Kidney glomerular epithelial cell (primary cell): ENCODE measurements at regions not wholly inside any gene's neighbourhood (a gene's known extent, or its start where the extent isn't known, plus 50 kb on each side); places are given as distances from the start of the nearest gene placed in this dataset.

ENCODE experiments used
- DNase-seq: peaks from one replicate; lab custom pipeline; 2025; lab: John Stamatoyannopoulos, UW

DNA sequence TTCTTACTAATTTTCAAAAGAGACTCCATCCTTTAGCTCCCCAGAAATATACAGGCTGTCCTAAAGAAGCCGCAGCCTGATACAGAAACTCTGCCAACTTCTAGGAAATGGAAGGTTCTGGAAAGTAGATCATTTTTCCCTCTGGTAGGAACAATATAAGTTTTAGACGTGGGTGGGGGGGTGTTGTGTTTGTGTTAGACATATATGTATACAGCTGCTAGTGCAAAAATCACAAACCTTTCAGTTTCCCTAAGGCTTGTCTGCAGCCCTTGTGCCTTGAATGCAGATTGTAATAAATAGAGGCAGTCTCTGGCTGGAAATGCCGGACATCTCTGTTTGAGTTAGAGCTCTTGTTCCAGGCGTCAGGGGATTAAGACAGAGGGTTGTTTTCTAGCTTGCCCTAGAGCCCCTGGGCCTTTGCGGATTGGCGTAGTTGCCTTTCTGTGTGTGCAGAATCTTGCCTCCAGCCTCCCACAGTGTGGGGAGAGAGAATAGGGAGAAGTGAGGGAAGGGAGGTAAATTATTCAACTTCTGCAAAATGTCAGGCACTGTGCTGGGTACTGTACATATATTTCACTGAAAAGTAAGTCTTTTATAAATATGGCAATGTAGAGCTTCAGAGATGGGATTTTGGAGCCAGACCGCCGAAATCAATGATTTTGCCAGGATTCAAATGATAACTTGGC, 269.7 kb downstream of the PRL start:
- no peak for DNase-seq

DNA sequence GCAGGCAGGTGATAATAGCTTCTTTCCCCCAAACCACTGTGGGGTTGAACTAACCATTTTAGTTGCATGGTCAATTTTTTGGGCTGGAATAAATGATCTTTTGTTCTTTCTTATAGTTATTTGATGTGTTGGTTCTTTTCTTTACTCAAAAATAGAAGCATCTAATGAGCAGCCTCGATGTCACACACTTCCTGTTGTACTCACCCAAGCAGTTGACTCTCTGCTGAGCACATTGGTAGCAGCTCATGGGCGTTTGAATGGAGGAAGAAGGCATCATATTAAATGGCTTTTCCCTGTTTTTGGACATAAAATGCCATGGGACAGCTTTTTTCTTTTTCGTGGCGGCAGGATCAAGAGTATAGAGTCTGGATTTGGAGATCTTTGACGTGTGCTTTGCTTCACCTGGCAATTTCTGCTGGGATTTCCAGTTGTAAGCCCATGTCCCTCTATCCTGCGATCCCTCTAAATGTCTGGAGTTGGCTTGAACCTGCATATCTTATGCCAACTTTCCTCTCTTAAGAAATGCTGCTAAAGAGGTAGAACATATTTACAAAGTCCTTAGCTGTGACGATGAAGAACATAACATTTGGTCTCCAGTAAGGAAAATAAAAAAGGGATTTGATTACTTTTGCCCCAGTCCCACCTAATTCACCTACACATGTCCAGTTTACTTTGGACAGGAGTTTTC, 268.3 kb downstream of the PRL start:
- no peak for DNase-seq

DNA sequence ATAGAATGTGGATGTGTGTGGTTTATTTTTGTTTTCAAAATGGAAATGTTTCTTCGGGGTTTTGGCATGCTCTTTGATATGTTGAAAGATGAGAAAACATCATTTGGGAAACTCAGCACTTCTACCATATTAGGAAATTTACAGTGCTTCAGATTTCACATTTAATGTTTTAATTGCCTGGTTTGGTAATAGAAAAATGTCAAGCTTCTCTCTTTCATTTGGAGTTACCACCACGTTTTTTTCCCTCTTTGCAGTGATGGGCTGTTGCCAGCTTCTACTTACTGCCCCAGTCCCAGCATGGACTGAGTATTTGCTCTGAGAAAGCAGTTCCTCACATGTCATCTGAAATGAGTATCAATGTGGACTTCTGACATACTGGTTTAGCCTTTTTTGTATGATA, 267.7 kb downstream of the PRL start:
- no peak for DNase-seq

DNA sequence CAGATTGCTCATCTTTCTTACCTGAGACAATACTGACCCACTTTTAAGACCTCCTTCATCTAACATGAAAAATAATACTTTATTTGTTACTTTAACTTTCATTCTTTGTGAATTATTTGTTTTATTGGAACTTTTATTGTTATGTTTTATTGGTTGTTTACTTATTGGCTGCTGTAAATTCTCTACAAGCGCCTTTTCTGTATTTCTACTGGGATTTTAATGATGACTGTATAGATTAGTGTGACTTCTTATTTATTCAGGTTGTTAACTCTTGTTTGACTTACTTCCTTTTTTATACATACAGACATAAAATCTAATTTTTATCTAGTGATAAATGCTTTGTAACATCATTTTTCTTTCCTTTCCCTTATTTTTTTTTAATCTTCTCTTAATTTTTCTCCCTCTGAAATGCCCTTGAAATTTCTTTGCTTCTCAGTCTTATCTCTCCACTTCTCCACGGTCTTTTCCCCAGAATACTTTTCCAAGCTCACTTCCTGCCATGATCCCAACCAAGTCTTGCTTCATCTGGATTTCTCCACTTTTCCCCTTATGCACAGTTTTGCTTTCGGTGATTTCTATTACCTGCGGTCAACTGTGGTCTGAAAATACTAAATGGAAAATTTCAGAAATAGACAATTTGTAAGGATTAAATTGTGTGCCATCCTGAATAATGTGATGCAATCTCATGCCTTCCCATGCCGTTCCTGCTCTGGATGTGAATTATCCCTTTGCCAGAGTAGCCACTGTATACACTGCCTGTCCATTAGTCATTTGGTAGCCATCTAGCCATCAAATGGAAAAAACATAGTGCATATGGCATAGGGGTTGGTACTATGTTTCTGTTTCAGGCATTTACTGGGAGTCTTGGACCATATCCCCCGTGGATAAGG, 265.9 kb downstream of the PRL start:
- no peak for DNase-seq

DNA sequence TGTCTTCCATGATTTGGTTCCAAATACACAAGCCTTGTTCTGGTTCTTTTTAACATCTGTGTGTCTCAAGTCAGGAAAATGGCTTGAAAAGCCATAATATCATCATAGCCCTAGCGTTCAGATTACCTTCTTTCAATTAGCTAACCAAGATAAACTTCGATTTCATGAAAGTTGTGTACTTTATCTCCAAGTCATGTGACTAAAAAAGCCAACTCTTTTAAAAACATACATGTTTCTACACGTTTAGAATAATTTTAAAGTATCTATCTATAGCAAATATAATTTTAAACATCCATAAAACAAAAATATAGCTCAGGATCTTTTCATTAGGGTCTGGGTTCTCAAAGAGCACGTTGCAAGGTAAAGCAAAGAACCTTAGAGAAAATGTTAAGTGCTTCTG, 261.1 kb downstream of the PRL start:
- no peak for DNase-seq

DNA sequence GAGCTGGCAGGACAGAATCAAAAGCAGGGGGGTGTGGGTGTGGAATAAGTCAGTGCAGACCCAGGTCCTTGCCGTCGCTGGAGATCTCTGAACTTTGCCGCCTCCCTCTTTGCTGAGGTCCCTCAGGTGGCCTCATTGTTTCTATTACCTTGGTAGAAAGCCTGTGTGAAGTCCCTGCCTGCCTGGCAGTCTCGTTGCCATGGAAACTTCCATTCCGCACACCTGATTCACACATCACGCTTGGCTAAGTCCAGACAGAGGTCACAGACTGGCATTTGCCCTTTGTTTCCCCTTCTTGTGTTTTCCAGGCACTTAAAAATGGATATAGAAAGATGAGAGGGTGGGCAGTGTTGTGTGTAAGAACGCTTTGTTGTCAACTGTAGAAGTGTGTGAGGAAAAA, 260.6 kb downstream of the PRL start:
- DNase-seq: peak; percentile 98

DNA sequence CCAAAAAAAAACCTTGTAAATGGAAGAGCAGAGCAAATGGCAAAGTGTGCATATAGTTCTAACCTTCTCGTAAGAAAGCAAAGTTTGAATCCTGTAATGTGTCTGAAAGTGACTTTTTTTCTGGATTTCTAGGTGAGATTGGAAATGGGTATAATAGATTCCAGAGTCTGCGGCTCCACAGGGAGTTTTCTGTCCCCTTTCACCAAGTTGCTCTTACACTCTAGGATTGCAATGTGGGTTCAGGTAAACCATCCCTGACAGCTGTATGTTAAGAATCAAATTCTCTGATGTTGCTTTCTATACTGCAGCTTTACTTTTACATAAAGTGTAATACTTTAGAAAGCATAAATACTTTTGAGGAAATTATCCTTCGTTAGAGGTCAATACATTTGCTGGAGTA, 260.1 kb downstream of the PRL start:
- DNase-seq: peak; percentile 73

DNA sequence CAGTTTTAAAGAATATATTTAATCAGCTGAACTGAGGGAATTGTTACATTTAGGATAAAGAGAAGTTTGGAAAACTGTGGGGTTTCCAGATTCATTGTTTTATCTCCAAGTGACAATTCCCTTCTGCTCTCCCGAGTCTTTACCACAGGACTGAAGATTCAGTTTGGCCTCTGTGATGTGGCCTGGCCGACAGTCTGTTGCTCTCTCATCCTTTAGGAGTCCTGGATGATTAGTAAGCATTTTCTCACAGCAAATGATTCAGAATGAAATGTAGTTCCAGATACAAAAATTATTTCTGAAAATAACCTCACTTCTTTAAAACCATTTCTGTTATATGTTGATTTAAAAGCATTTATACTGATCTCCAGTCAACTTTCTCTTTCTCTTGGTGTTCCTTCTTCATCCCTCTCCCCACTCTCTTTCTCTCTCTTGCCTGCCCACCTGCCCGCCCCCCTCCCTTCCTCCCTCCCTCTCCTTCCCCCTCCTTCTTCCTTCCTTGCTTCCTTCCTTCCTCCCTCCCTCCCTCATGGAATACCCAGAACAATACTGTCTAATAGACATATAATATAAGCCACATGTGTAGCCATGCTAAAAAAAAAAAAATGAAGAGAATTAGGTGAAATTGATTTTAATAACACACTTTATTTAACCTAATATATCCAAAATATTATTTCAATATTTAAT, 254.9 kb downstream of the PRL start:
- DNase-seq: peak; percentile 47

DNA sequence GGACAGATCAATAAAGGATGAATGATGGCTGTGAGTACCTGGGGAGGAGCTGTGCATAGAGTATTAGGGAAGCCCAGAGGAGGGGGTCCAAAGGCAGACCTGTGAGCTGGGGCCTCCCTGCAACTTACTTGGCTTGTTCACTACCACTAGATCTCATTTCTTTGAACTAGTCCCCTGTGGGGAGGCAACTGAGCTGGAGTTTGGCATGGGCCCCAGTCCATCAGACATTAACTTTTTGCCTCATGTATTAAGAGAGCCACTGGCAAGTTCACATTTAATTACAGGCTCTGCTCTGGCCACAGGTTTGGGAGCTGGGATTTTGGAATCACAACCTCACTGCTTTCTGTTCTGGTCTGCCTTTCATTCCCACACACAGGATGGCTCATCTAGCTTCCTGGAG, 254.1 kb downstream of the PRL start:
- peak; percentile 29 for DNase-seq

DNA sequence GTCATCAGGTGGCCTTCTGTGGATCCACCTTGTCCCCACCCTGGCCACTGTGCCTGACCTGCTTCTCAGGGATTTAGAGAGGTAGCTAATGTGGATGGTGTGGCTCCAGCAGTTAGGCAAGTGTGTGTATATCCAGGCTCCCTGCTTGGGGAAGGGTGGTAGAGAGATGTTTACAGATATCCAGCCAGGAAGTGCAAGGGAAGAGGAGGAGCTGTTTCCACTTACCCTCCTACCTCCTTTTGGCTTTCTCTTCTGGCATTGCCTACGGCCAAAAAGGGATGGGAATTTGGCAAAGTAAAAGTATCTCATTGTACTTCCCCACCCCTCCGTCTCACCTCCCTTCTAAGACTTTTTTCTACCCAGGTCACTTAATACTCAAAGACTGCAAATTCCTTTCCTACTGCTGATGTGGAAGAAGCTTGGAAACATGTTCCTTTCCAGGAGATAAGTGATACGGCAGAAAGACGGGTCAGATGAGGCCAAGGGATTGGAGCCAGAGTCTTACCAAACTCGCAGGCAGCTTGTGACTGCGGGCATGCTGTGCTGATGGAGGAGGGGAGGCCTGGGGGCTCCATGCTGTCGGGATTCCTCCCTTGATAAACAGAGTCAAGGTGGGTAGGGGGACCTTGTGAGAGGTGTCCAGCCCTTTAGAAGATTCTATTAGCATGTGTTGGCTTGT, 253.4 kb downstream of the PRL start:
- DNase-seq: no peak

DNA sequence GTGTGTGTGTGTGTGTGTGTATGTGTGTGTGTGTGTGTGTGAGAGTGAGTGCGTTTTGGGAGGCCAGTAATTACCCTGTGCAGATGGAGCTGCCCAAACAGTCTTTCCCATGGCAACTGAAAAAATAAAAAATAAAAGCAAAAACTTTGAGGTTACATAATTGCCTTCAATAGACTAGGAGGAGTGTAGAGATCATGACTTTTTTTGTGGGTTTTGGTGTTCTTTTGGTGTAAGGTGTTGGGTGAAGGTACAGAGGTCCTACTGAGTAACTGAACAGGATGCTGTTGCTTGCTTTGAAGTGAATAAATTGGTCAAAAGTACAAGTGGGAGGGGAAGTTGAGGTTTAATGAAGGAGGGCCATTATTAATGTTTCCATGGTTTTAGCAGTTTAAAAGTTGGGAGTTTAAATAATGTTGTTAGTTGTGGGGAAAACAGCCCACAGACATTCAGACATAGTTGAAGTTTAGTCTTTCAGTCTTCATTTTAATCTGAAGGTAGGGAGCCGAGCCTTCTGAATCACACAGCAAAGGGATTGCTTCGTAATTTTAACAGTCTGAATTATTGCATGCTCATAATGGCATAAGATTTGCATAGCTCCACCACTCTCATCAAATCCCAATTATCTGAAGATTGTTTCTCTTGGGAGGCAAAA, 251.4 kb downstream of the PRL start:
- no peak for DNase-seq

DNA sequence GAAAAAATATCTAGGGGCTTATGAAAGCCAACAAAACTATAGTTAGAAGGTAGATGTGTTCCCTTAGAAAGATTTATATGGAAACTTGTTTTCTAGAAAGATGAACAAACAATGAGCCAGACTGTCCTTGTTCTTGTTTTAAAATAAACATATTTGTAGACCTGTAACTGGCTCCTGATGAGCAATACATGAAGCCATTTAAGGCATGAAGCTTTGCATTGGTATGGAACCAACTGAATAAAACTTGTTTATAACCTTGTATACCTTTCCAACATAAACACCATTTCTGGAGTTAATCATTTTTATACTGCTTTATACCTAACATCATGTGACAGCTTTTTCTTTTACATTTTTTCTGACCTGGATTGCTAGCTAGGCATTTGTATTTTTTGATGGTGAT, 247.8 kb downstream of the PRL start:
- no peak for DNase-seq

DNA sequence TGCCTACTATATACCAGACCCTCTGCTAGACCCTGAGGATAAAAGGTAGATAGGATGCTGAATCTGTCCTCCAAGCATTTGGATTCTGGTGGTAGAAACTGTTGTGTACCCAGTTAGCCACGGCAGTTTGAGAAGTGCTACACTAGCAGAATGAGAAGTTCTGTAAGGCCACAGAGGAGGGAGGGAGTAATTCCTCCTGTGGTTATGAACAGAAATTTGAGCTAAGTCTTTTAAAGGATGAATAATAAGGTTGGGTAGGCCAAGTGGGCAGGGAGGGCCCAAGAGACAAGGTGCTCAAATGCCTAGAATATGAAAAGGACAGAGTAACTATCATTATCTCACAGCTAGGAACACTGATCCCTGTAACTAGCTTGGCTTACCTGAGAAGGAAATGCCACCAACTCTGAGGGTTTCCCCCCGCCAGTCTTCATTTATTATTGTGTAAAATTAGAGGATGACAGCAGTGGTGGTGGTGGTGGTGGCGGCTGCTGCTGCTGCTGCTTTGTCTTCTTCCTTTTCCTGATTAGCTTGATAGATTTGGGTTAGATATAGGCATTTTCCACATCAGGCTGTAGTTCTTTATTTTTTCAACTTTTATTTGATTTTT, 243.3 kb downstream of the PRL start:
- no peak for DNase-seq

DNA sequence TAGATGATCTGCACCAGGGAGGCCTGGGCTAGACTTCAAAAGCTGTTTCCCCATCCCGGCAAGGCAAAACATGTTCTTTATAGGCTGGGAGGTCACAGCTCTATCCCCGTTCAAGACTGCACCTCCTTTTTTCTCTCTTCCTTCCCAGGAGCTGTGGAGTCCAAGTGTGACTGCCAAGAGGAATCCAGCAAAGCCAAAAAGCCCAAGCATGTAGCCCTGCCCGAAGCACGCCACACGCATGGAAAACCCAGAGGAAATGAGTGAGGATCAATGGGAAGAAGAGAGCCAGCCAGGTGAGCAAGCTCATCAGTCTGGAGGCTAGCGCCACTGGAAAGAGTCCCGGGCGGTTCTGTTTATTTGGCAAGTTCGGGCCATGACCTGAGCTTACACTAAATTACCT, 240.4 kb downstream of the PRL start:
- DNase-seq: no peak

DNA sequence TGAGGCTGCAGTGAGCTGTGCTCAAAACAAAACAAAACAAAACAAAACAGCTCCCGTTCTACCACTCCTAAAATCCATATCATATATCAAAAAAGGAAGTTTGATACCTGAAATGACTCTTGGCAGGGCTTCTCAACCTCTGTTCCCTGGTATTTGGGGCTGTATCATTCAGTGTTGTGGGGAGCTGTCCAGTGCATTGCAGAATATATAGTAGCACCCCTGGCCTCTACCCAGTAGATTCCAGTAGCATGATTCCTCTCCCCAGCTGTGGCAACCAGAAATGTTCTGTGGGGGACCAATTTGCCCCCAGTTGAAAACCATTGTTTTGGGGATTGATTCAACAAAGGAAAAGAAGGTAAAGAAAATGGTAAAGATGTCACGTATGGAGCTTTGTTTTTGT, 238.9 kb downstream of the PRL start:
- no peak for DNase-seq

DNA sequence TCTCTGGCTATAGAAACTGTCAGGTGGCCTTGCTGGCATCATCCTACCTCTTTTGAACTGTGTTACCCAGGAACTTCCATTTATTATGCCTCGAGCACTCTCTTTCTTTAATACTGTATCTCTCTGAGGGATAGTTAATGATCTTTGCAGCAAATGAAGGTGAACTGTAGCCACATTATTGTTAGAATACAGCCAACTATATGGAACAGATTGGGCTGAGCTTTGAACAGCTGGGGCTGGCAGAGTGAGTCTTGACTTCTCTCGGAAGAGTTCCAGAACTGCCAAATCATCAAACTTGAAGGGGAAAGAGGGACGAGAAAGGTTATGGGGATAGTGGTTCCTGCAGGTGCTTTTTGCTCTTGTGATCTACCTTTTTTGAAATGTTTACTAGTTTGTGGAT, 237.7 kb downstream of the PRL start:
- DNase-seq: no peak

DNA sequence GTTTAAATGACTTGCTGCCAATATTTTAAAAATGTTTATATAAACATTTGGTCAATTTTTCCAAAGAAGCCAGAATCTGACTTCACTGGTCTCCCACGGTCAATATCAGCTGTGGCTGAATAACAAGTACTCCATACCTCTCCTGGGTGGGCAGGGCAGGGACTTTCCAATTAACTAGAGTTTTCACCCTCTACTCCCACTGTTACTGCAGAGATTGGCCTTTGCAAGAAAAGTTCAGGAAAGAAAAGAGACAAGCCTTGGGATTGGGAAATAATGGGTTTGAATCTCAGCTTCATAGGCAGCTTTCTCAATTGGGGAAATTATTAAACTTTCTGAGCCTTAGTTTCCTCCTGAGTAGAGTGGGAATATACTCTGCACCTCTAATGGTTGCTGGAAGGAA, 236.9 kb downstream of the PRL start:
- no peak for DNase-seq

DNA sequence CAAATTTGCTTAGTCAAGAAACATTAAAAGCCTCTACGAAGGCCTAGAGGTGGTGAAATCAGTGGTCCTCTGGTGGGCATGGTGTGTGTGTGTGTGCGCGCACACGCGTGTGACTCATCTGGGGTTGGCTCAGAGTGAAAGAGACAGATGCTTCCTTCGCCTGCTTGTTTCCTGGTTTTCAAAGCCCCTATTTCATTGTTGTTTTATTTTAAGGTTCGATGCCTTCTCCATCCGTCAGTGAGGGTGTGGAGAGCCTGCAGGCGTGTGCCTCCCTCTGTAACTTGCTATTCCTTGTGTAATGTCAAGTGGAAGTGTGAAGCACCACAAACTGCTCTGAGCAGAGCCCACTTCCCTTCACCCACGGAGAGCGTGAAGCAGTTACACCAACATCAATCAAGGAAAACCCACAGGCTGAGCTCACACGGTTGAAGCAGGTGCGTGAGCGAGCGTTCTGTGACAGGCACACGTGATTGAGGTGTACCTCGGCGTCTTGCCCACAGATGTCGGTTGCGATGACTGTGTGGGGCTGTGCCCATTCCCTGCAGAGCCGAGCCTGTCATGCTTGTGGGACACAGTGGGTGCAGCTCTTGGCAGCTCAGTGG, 233.9 kb downstream of the PRL start:
- DNase-seq: no peak

DNA sequence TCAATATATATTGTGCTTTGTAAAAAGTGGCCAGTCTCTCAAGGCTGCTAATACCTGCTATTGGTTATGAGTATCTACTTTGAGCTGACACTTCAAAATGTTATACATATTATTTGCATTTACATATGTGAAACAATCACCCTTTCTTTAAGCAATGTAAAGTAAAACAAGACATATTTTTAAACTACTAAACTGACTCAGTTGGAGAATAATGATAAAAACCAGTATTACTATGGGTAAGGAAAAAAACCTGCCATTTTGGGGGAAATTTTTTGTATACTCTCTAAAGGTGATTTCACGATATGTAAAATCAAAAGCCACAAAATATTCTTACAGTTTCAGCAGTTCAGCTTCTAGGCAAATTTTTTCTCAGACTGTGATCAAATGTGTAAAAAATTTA, 232.3 kb downstream of the PRL start:
- DNase-seq: no peak

DNA sequence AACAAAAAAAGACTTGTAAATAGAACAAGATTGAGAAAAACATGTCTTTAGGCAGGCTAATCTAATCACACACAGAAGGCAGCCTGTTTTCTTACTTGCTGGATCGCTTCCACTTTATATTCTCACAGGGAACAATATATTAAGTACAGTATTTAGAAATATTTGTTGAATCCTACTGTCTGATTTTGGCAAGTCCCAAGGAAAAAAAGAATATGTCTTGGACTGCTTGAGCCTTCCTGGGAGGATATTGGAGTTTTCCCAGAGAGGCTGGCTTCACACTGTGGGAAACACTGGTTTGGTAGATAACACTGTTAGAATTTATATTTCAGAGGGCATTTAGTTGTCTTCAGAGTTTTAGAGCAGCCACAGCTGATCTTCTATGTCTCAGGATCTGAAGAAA, 229.7 kb downstream of the PRL start:
- no peak for DNase-seq

DNA sequence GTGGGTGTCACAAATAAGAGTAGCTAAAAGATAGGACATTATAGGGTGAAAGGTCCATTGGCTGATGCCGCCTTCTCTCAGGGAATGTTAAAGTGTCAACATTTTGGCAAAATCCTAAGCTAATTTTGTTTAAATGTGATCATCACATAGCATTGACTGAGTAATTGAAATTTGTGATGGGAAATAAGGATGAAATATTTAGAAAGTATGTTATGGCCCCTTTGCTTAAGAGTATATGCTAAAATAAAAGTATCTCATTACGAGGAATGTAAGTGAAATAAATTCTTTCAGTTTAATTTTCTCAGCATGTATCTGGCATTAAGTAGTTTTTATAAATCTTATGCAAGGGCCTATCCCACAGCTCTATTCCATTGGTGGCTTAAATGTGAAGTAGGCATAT, 229.2 kb downstream of the PRL start:
- no peak for DNase-seq
